Tongue (tissue), 1 donor: ENCODE measurements at regions not wholly inside any gene's neighbourhood (a gene's known extent, or its start where the extent isn't known, plus 50 kb on each side); places are given as distances from the start of the nearest gene placed in this dataset.
"Not testable (repeated sequence)": the region's sequence is repeated elsewhere in the genome, so short reads cannot be mapped to it uniquely, and the experiment has no call there.

Source experiments
- DNase-seq: peaks from one replicate; pipeline ENCODE4 v3.0.0-alpha.2; 2015

DNA sequence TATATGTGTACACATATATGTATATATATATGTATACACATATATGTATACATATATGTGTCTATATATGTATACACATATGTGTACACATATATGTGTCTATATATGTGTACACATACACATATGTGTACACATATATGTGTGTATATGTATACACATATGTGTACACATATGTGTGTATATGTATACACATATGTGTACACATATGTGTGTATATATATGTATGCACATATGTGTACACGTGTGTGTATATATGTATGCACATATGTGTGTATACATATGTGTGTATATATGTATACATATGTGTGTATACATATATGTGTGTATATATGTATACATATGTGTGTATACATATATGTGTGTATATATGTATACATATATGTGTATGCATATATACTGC is 76.7 kb upstream of the RBPJ start:
- DNase-seq = not testable (repeated sequence)

DNA sequence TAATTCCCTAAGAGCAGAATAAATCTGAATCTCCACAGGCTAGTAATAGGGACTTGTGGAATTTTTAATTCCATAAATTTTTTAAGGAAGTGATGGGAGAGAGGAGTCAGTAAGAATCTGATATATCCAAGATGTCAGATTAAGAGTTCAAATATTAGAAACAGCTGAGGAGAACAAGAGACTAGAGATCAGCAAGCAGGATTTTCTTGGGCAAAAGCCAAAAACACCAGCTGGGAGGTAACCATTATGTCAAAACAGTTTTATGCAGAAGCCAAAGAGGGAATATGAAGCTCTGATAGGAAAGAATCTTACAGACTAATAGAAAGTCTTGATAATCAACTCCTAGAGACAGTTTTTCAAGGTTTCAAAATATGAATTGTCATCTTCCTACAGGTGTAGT is 72.2 kb upstream of the RBPJ start:
- DNase-seq = peak; percentile 96

DNA sequence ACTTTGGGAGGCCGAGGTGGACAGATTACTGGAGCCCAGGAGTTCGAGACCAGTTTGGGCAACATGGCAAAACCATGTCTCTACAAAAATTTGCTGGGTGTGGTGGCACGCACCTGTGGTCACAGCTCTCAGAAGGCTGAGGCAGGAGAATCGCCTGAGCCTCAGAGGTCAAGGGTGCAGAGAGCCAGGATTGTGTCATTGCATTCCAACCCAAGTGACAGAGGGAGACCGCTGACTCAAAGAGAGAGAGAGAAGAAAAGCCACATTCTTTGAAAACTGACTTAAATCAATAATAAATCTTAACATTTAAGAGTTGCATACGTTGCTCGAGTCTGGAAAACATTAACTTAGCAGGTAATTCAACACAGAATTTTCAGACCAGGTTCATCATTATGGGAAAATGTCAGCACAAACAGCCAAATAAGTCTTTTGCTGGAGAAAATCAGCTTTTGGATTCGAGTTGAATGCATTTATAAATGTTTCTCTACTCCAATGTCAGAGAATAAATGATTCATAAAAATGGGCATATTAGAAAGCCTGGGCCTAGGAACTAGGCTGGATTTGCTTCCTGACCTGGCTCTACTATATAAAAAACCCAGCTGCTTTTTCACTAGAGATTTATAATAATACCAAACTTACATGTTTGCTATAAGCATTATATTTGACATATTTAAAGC is 68.3 kb upstream of the RBPJ start:
- no peak for DNase-seq

DNA sequence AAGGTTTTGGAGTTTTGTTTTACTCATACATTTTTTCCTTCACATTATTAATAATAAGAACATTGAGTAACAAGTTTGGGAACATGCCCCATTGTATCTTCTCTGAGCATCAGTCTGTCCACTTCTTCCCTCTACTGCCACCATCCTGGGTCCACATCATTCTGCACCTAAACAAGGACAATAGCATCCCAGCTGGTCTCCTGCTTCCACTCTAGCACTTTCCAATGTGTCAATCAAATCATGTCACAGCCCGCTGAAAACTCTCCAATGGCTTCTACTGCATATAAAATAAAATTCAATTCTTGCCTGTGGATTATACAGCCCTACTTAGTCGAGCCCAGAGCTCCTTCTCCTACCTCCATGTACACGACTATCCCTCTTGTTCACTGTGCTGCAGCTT is 66.8 kb upstream of the RBPJ start:
- DNase-seq = no peak

DNA sequence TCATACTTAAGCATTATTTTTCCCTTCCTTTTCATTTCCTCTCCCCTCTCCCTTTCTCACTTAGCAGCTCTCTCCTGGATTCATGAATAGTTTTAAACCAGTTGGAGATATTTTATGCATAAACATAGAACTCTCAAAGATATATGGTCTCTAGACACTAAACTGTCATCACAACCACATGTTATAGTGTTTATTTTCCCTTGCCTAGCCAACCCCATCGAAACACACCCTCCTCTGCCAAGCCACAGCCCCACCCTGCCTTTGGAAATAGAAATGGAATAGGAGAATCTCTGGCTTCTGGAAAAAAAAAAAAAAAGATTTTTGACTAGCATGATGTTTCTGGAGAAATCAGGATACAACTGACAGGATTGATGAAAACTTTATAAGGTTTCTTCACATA is 64.8 kb upstream of the RBPJ start:
- DNase-seq = peak; percentile 47

DNA sequence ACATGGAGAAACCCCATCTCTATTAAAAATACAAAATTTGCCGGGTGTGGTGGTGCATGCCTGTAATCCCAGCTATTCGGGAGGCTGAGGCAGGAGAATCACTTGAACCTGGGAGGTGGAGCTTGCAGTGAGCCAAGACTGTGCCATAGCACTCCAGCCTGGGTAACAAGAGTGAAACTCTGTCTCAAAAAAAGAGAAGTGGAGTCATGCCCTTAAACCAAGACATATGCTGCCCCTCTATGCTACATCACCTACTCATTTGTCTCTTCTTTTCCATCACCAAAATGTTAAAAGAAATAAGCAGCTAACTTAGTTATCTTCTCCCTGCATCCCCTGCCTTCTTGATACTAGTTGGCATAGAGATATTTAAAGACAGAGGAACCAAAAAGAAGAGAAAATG is 63.4 kb upstream of the RBPJ start:
- not testable (repeated sequence) for DNase-seq

DNA sequence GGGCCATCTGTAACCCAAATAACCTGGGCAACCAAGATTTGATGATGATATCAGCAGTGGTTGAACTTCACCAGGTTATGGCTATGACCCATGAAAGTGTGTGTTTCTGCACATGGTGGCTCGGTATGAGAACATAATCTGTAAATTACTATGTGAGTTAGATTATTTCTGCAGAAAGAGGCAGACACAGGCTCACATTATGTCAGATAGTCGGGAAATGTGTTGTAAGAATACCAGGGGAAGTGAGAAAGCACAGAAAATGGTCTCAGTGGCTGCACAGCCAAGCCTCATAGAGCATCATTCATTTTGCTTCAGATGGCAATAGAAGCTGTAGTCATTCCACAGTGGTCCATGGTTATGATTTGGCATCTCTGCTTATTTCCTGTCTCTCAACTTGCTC is 63.0 kb upstream of the RBPJ start:
- no peak for DNase-seq

DNA sequence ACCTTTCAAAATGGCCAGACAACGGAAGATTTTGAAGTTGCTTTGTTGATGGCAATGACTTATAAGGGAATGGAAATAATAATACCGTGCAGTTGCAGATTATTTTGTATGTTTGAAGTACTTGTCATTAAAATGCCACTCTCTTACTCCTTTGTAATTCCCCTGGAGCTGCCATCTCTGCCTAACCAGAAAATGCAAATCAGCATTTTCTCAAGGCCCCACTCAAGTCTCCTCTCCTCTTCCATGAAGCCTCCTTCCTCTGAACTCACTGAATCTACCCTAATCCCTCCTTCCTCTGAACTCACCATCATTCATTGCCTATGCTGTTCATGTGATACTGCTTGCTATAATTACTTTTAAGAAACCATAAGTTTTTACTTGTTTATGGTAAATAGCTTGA is 60.2 kb upstream of the RBPJ start:
- no peak for DNase-seq

DNA sequence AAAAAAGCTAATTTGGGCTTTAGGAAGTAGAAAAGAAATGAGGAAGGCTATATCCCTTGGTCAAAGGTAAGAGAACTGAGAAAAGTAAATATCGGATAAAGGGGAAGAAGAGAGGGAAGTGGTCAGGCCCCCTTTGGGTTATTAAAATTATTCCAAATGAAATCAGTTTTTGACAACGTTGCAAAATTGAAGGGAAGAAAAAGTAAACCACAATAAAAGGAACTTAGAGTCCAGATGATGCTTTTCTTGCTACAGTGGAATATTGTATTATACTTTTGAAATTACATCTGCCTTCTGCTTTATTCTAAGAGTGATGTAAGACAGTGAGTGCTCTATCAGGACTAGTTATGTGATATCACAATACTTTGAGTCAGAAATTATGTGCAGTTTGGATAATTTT is 59.4 kb upstream of the RBPJ start:
- no peak for DNase-seq

DNA sequence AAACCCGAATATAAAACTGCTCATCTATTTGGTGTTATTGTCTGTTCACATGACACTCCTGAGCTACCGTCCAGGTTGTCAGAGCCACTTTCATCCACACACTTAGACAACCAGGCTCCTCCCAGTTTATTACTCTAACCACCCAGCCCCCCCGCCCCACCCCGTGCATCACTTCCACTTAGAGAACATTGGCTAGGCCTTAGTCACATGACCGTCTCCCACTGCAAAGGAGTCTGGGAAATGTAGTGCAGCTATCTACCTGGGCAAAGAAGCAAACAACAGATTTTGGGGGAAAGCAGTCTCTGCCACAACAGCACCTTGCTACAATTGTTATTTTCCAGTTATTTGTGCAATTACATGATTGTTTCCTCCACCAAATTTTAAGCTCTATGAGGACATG is 57.6 kb upstream of the RBPJ start:
- DNase-seq = no peak

DNA sequence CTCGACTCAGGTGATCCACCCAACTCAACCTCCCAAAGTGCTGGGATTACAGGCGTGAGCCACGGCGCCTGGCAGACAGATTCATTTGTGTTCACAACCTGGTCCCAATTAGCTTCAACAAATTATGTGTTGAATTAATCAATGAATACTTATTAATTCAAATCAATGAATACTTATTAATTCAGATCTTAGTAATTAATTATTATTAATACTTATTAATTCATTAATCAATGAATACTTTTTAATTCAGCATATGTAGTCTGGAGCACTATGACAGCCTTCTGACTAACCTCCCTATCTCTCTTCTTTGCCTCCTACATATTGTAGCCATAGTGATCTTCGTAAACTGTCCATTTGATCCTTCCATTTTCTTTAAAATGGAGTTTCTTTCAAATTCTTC is 56.7 kb upstream of the RBPJ start:
- no peak for DNase-seq

DNA sequence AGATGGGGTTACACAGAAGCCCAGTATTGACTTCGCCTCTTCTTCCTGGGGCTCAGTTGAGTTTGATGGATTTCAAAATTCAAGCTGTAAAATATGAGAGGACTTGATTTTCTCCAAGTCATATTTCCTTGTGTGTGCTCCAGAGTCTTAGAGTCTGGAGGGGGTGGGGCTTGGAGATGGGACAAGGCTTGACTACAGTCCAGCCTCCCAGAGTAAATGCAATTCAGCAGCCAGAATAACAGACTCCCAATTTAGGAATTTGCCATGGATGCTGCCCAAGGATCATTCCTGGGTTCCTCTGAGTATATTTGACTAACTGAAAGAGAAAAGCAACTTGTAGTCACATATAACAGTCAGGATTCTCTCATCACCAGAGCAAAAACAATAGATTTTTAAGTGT is 53.7 kb upstream of the RBPJ start:
- DNase-seq = peak; percentile 82

DNA sequence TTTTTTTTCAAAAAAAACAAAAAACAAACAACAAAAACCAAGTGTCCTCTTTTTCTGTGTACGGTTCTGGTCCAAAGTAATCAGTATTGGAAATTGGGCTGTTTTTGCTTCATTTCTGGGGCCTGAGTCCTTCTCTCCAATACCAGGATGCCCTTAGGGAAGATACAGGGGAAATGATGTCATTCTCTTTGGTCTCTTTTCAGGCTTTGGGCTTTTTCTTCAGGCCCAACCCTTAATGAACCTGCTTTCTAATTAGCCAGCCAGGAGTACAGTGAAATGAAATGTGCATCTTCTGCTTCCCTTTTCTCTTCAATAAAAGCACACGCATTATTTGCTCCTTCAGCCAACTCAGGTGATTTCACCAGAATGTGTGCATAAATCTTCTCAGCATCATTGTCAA is 52.6 kb upstream of the RBPJ start:
- no peak for DNase-seq

DNA sequence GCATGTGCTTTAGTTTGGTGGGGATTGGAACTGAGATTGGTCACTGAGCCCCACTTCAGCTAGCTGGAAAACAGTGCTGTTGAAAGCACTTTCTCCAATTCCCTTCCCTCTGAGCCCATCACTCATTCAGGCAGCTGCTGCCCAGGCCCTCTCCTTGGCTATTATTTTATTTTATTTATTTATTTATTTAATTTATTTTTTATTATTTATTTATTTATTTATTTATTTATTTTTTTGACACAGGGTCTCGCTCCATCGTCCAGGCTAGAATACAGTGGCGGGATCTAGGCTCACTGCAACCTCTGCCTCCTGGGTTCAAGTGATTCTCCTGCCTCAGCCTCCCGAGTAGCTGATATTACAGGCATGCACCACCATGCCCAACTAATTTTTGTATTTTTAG is 51.8 kb upstream of the RBPJ start:
- DNase-seq = no peak
